HG03558 (cell line): ENCODE measurements at regions not wholly inside any gene's neighbourhood (a gene's known extent, or its start where the extent isn't known, plus 50 kb on each side); places are given as distances from the start of the nearest gene placed in this dataset.
A peak's percentile ranks its signal among the peaks of the same experiment; 100 is the strongest.
"Not testable (repeated sequence)": the region's sequence is repeated elsewhere in the genome, so short reads cannot be mapped to it uniquely, and the experiment has no call there.

Source experiments
- ATAC-seq: cut with Tn5 transposase; IDR thresholded peaks from one replicate; pipeline ENCODE4 v1.9.1; 2021; ENCODE audit warnings: moderate number of reproducible peaks; ENCODE audit not compliant: unreplicated experiment; ENCODE audit errors: extremely low read depth

GRCh38 chr5:101673120-101673519, 623.0 kb downstream of the SLCO4C1 start:
- no peak for ATAC-seq

GRCh38 chr5:101664071-101664791, 631.9 kb downstream of the SLCO4C1 start:
- no peak for ATAC-seq

- ATAC-seq: no peak
These were observed 632.5 kb downstream of the SLCO4C1 start for GRCh38 chr5:101663543-101663942.

- no peak for ATAC-seq
These were observed 633.8 kb downstream of the SLCO4C1 start for GRCh38 chr5:101662263-101662662.

- ATAC-seq: no peak
These were observed 637.7 kb downstream of the SLCO4C1 start for GRCh38 chr5:101658433-101658832.

- ATAC-seq: no peak
These were observed 642.1 kb downstream of the SLCO4C1 start for GRCh38 chr5:101653996-101654395.

GRCh38 chr5:101647861-101648260, 648.2 kb downstream of the SLCO4C1 start:
- no peak for ATAC-seq

- no peak for ATAC-seq
These were observed 652.3 kb downstream of the SLCO4C1 start for GRCh38 chr5:101643794-101644193.

GRCh38 chr5:101637599-101637998, 658.5 kb downstream of the SLCO4C1 start:
- ATAC-seq: no peak

- ATAC-seq: not testable (repeated sequence)
These were observed 668.3 kb downstream of the SLCO4C1 start for GRCh38 chr5:101627770-101628169.

- ATAC-seq: no peak
These were observed 669.5 kb downstream of the SLCO4C1 start for GRCh38 chr5:101626572-101626971.

- no peak for ATAC-seq
These were observed 685.0 kb downstream of the SLCO4C1 start for GRCh38 chr5:101611039-101611438.

GRCh38 chr5:101608322-101608721, 687.8 kb downstream of the SLCO4C1 start:
- no peak for ATAC-seq

- peak; percentile 44 for ATAC-seq
These were observed 690.4 kb downstream of the SLCO4C1 start for GRCh38 chr5:101605700-101606099.

- no peak for ATAC-seq
These were observed 695.5 kb downstream of the SLCO4C1 start for GRCh38 chr5:101600614-101601013.

- no peak for ATAC-seq
These were observed 687.3 kb upstream of the ST8SIA4 start for GRCh38 chr5:101590384-101590783.

GRCh38 chr5:101585366-101585765, 682.3 kb upstream of the ST8SIA4 start:
- no peak for ATAC-seq

GRCh38 chr5:101580591-101580990, 677.5 kb upstream of the ST8SIA4 start:
- ATAC-seq: no peak

GRCh38 chr5:101574017-101574416, 670.9 kb upstream of the ST8SIA4 start:
- no peak for ATAC-seq

GRCh38 chr5:101561018-101561417, 657.9 kb upstream of the ST8SIA4 start:
- no peak for ATAC-seq

GRCh38 chr5:101543780-101544179, 640.7 kb upstream of the ST8SIA4 start:
- no peak for ATAC-seq

- no peak for ATAC-seq
These were observed 636.2 kb upstream of the ST8SIA4 start for GRCh38 chr5:101539315-101539714.
